GM18909 (cell line): ENCODE measurements at regions not wholly inside any gene's neighbourhood (a gene's known extent, or its start where the extent isn't known, plus 50 kb on each side); places are given as distances from the start of the nearest gene placed in this dataset.
"Not testable (repeated sequence)": the region's sequence is repeated elsewhere in the genome, so short reads cannot be mapped to it uniquely, and the experiment has no call there.

Experiments used
- ATAC-seq: cut with Tn5 transposase; IDR thresholded peaks from one replicate; pipeline ENCODE4 v1.9.1; 2021; ENCODE audit warnings: mild to moderate bottlenecking; ENCODE audit not compliant: unreplicated experiment, poor library complexity

GRCh38 chr4:84298023-84298718 lies 200.9 kb downstream of the NKX6-1 start:
- no peak for ATAC-seq

GRCh38 chr4:84291969-84292368 lies 207.1 kb downstream of the NKX6-1 start:
- no peak for ATAC-seq

GRCh38 chr4:84286048-84286447 lies 213.0 kb downstream of the NKX6-1 start:
- no peak for ATAC-seq

DNA sequence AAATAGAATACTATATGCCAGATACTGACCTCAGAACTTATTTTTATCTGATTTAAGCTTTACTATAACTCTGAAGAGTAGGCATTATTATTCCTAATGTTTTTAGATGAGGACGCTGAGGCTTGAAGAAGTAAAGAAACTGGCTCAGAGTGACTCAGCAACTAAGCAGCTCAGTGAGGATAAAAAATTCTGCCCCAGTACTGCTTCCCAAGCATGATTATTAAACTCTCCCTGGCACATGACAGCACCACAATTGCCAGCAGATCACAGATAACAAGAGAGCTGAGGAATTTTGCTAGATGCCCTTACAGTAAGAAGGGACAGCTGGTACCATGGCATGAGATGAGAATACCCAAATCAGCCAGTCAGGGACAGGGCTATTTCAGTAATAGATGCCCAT lies 219.4 kb downstream of the NKX6-1 start:
- ATAC-seq: no peak

GRCh38 chr4:84277923-84278322 lies 221.2 kb downstream of the NKX6-1 start:
- ATAC-seq: no peak

DNA sequence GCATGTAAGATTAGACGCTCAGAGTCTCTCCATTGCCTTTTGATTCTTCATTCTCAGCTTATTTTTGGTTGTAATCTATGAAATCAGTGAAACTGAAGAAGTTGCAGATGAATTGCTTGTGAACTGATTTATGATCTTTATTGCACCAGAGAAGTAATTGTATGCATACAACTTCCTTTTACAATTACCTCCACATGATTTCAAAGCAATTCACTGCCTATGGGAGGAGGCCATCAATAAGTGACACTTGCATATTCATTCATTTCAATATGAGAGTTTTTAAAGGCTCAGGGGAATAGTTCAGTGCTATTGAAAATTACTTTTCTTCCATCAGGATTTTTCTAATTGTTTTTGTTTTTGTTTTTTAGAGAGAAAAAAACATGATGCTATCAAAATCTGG lies 222.3 kb downstream of the NKX6-1 start:
- no peak for ATAC-seq

- no peak for ATAC-seq
Observed at GRCh38 chr4:84269536-84270044, 229.5 kb downstream of the NKX6-1 start.

DNA sequence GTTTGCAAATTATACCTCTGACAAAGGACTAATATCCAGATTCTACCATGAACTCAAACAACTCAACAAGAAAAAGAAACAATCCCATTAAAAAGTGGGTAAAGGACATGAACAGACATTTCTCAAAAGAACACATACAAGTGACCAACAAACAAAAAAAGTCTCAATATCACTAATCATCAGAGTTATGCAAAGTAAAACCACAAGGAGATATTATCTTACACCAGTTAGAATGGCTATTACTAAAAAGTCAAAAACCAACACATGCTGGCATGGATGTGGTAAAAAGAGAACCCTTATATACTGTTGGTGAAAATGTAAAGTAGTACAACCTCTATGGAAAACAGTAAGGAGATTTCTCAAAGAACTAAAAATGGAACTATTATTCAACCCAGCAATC lies 234.4 kb downstream of the NKX6-1 start:
- no peak for ATAC-seq

DNA sequence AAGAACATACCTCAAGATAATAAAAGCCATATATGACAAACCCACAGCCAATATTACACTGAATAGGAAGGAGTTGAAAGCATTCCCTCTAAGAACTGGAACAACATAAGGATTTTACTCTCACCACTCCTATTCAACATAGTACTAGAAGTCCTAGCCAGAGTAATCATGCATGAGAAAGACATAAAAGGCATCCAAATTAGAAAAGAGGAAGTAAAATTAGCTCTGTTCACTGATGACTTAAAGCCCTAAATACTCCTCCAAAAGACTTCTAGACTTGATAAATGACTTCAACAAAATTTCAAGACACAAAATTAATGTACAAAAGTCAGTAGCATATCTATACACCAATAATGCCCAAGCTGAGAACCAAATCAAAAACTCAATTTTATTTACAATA lies 235.7 kb downstream of the NKX6-1 start:
- ATAC-seq: peak; percentile 40

- no peak for ATAC-seq
Observed at GRCh38 chr4:84260495-84260894, 238.6 kb downstream of the NKX6-1 start.

DNA sequence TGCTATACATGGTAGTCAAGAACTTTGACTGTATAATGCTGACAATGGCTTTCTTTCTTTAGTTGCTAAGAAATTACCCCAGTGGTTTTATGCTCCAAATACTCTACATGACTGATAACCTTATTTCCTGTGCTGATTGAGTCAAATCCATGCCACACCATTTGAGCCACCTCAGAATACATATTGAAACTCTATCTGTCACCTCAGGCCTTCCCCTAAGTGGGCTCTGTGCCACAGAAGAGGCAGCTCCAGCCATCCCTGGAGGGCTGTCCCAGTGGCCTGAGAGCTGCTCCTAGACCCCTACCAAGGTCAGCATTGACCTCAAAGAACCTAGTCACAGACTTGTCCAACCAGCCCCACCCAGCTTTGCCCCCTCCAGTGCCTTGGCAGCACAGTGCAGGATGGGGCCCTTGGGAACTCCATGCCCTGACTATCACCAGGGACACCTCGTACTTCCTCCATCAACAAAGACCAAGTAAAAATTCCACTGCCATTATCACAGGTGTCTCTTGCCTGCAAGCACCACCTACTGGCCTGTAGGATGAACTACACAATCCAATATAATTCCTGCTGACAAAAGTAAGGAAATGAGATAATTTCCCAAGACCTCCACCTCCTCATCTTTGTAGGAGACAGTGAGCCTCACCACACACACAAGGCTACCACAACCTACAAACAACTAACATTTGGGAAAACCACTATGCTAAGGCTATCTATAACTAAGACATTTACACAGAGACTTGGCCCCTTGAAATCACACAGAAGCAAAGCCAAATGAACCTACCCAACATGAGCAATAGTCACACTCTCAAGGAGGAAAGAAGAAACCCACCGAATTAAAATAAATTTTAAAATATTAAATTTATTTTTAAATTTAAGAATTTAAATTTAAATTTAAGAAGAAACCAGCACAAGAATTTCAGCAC lies 239.9 kb downstream of the NKX6-1 start:
- ATAC-seq: peak; percentile 89

DNA sequence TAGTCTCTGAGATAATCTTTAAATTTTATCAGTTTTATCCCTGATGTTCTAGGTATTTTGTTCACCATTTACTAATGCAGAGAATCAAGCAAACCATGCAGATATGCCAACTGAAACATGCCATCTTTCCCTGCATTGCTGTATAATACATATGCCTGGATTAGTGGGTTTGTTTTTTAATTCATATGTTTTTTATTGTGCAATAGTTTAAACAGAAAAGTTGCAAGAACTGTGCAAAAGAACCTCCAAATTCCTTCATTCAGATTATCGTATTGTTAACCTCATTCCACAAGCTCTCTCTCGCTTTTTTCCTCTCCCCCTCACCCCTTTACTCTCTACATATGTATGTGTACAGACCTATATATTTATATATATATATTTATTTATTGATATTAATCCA lies 244.6 kb downstream of the NKX6-1 start:
- ATAC-seq: no peak

GRCh38 chr4:84249521-84249920 lies 249.6 kb downstream of the NKX6-1 start:
- no peak for ATAC-seq

- ATAC-seq: not testable (repeated sequence)
Observed at GRCh38 chr4:84245042-84245441, 254.1 kb downstream of the NKX6-1 start.

DNA sequence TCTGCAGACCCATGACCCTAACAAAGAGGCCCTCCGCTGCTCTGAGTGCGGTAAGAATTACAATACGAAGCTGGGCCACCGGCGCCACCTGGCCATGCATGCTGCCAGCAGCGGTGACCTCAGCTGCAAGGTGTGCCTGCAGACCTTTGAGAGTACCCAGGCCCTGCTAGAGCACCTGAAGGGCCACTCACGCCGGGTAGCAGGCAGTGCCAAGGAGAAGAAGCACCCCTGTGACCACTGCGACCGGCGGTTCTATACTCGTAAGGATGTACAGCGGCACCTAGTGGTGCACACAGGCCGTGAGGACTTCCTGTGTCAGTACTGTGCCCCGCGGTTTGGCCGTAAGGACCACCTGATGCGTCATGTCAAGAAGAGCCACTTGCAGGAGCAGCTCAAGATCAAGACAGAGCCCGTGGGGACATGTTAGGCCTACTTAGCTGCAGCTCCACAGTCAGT lies 254.7 kb downstream of the NKX6-1 start:
- ATAC-seq: not testable (repeated sequence)

- ATAC-seq: no peak
Observed at GRCh38 chr4:84243685-84244084, 255.4 kb downstream of the NKX6-1 start.

GRCh38 chr4:84239278-84239845 lies 259.7 kb downstream of the NKX6-1 start:
- no peak for ATAC-seq

GRCh38 chr4:84238247-84239090 lies 260.6 kb downstream of the NKX6-1 start:
- peak; percentile 30 for ATAC-seq

DNA sequence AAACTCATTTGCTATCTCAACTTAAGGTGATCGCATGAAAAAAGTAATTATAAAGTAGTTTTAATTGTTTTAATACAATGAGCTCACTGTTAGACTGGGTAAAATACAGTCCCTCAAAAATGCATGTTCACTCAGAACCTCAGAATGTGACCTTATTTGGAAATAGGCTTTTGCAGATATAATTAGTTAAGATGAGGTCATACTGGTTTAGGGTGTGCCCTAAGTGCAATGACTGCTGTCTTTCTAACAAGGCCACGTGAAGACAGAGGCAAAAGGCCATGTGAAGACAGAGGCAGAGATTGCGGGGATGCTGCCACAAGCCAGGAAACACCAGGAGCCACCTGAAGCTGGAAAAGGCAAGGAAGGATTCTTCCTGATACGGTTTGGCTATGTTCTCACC lies 262.1 kb downstream of the NKX6-1 start:
- ATAC-seq: no peak
